NB4 (cell line): ENCODE measurements at regions not wholly inside any gene's neighbourhood (a gene's known extent, or its start where the extent isn't known, plus 50 kb on each side); places are given as distances from the start of the nearest gene placed in this dataset.

Experiments
- CTCF ChIP-seq: IDR thresholded peaks from one replicate; pipeline ENCODE4 v1.5.1; 2012; ENCODE audit warnings: low read depth, low read length
- POLR2A ChIP-seq: IDR thresholded peaks from 2 replicates; pipeline ENCODE4 v1.6.1; 2011; ENCODE audit warnings: mild to moderate bottlenecking; ENCODE audit not compliant: insufficient read length; ENCODE audit errors: extremely low read depth

GRCh38 chrX:42531441-42531840, 246.5 kb downstream of the PPP1R2C start:
- TF ChIP-seq CTCF (no peak), POLR2A (no peak)
